H1 (cell line): ENCODE measurements at regions not wholly inside any gene's neighbourhood (a gene's known extent, or its start where the extent isn't known, plus 50 kb on each side); places are given as distances from the start of the nearest gene placed in this dataset.
A peak's percentile ranks its signal among the peaks of the same experiment; 100 is the strongest.

ENCODE experiments used
- CTCF ChIA-PET: fragments of 300-600 bp; sonication (Branson Sonifier 250); formaldehyde crosslinking; loops from one replicate; lab custom pipeline; 2021; ENCODE audit not compliant: partially characterized antibody; lab: Charles Lee
- POLR2A ChIA-PET: fragments of 300-600 bp; sonication (Branson Sonifier 250); formaldehyde crosslinking; loops from one replicate; lab custom pipeline; 2021; ENCODE audit warnings: inconsistent platforms; ENCODE audit not compliant: partially characterized antibody; lab: Charles Lee
- DNase-seq, 2 experiments: peaks; one replicate each; pipeline versions ENCODE4 v3.0.0 to v3.0.0-alpha.2; 2010 to 2022; ENCODE audit warnings: low spot score in 2 of 2, low read depth in 1 of 2, mixed read lengths in 1 of 2
- FAIRE-seq: peaks from 2 replicates; lab custom pipeline; 2011; peaks lifted over from hg19 to GRCh38; lab: Jason Lieb, UNC
- H2AFZ ChIP-seq: 2 replicates; pipeline ENCODE4 v1.8.1; 2012; ENCODE audit warnings: low read length, inconsistent platforms
- H2AK5ac ChIP-seq: 2 replicates; pipeline ENCODE4 v1.6.1; 2013; ENCODE audit warnings: low read depth, low read length
- H2BK120ac ChIP-seq: replicated peaks from 2 replicates; pipeline ENCODE3; 2013; ENCODE audit warnings: low read depth, low read length, inconsistent platforms
- H2BK12ac ChIP-seq: 2 replicates; pipeline ENCODE4 v1.6.1; 2013; ENCODE audit warnings: low read depth, low read length
- H2BK15ac ChIP-seq: 2 replicates; pipeline ENCODE4 v1.6.1; 2013; ENCODE audit warnings: low read length
- H2BK20ac ChIP-seq: 2 replicates; pipeline ENCODE4 v1.6.1; 2013; ENCODE audit warnings: low read length
- H2BK5ac ChIP-seq: 2 replicates; pipeline ENCODE4 v1.6.1; 2013; ENCODE audit warnings: low read depth, low read length
- H3K14ac ChIP-seq: 2 replicates; pipeline ENCODE4 v1.6.1; 2013; ENCODE audit warnings: inconsistent platforms; ENCODE audit not compliant: insufficient read length
- H3K18ac ChIP-seq: 2 replicates; pipeline ENCODE4 v1.6.1; 2013; ENCODE audit warnings: low read length; ENCODE audit errors: extremely low read depth
- H3K23ac ChIP-seq: 2 replicates; pipeline ENCODE4 v1.6.1; 2013; ENCODE audit warnings: inconsistent platforms; ENCODE audit not compliant: insufficient read length
- H3K23me2 ChIP-seq: 2 replicates; pipeline ENCODE4 v1.6.1; 2013; ENCODE audit warnings: low read depth, low read length
- H3K27ac ChIP-seq: 2 replicates; pipeline ENCODE4 v1.6.1; 2011; ENCODE audit warnings: low read depth, low read length, inconsistent platforms
- H3K27me3 ChIP-seq, 4 experiments: replicated peaks in 1 of 4; 1 replicate in 1 of 4; 2 replicates in 3 of 4; pipeline versions ENCODE4 v1.6.1 to v1.8.1; 2011 to 2013; ENCODE audit warnings: low read length in 3 of 4, mild to moderate bottlenecking in 3 of 4, inconsistent platforms in 2 of 4, mixed read lengths in 2 of 4, moderate library complexity in 1 of 4; ENCODE audit not compliant: control insufficient read depth in 3 of 4, insufficient read depth in 3 of 4; ENCODE audit errors: extremely low read depth in 1 of 4
- H3K36me3 ChIP-seq, 4 experiments: 2 replicates each; pipeline versions ENCODE4 v1.6.1 to v1.8.1; 2011 to 2013; ENCODE audit warnings: mild to moderate bottlenecking in 4 of 4, low read length in 3 of 4, moderate library complexity in 2 of 4, control low read depth in 1 of 4, inconsistent platforms in 1 of 4; ENCODE audit not compliant: insufficient read depth in 4 of 4, control insufficient read depth in 2 of 4
- H3K4ac ChIP-seq: replicated peaks from 2 replicates; pipeline ENCODE3; 2013; ENCODE audit warnings: low read length, low read depth, mixed read lengths, inconsistent platforms; ENCODE audit not compliant: insufficient read length
- H3K4me1 ChIP-seq, 4 experiments: replicated peaks in 1 of 4; 1 replicate in 1 of 4; 2 replicates in 3 of 4; pipeline versions ENCODE4 v1.6.1 to v1.8.1; 2011 to 2013; ENCODE audit warnings: low read length in 3 of 4, inconsistent platforms in 2 of 4, mixed read lengths in 1 of 4; ENCODE audit not compliant: insufficient read depth in 4 of 4, control insufficient read depth in 3 of 4
- H3K4me2 ChIP-seq, 2 experiments: 2 replicates each; pipeline versions ENCODE4 v1.6.1 to v1.8.1; 2011 to 2013; ENCODE audit warnings: low read depth in 2 of 2, low read length in 2 of 2, control low read depth in 1 of 2, inconsistent platforms in 1 of 2, mild to moderate bottlenecking in 1 of 2; ENCODE audit not compliant: insufficient read depth in 1 of 2
- H3K4me3 ChIP-seq, 4 experiments: fragments of 200-600, 300-600 bp in 1 of 4; sonication (generic), shearing (Covaris generic), sonication (Bioruptor Twin) in 1 of 4; 2 replicates each; pipeline versions ENCODE4 v1.5.1 to v1.8.1; 2011 to 2016; ENCODE audit warnings: low read length in 4 of 4, low read depth in 3 of 4, control low read depth in 2 of 4, inconsistent platforms in 2 of 4, mild to moderate bottlenecking in 2 of 4, mixed read lengths in 1 of 4, moderate library complexity in 1 of 4; ENCODE audit not compliant: insufficient read depth in 2 of 4; ENCODE audit errors: extremely low read depth in 1 of 4
- H3K56ac ChIP-seq: replicated peaks from 2 replicates; pipeline ENCODE3; 2013; ENCODE audit warnings: low read depth, mild to moderate bottlenecking, mixed read lengths, low read length, inconsistent platforms; ENCODE audit not compliant: insufficient read length
- H3K79me1 ChIP-seq: 2 replicates; pipeline ENCODE4 v1.6.1; 2013; ENCODE audit warnings: low read depth, low read length, control low read depth
- H3K79me2 ChIP-seq, 2 experiments: 2 replicates each; pipeline versions ENCODE4 v1.6.1 to v1.8.1; 2012 to 2013; ENCODE audit warnings: low read length in 2 of 2, mild to moderate bottlenecking in 2 of 2, inconsistent platforms in 1 of 2; ENCODE audit not compliant: insufficient read depth in 2 of 2, control insufficient read depth in 1 of 2
- H3K9ac ChIP-seq, 4 experiments: replicated peaks in 1 of 4; 1 replicate in 1 of 4; 2 replicates in 3 of 4; pipeline versions ENCODE4 v1.6.1 to v1.8.1; 2011 to 2013; ENCODE audit warnings: low read depth in 3 of 4, low read length in 3 of 4, control low read depth in 2 of 4, mild to moderate bottlenecking in 2 of 4, moderate library complexity in 2 of 4, inconsistent platforms in 1 of 4; ENCODE audit errors: extremely low read depth in 1 of 4
- H3K9me3 ChIP-seq, 2 experiments: 2 replicates each; pipeline versions ENCODE4 v1.6.1 to v1.8.1; 2012 to 2013; ENCODE audit warnings: mild to moderate bottlenecking in 2 of 2, moderate library complexity in 2 of 2, control low read depth in 1 of 2, inconsistent platforms in 1 of 2, low read depth in 1 of 2, low read length in 1 of 2, mixed read lengths in 1 of 2; ENCODE audit not compliant: insufficient read depth in 2 of 2
- H4K20me1 ChIP-seq, 2 experiments: replicated peaks in 1 of 2; 2 replicates each; pipeline versions ENCODE3 to v1.8.1; 2011 to 2013; ENCODE audit warnings: inconsistent platforms in 2 of 2, low read length in 2 of 2, mild to moderate bottlenecking in 1 of 2; ENCODE audit not compliant: insufficient read depth in 2 of 2, control insufficient read depth in 1 of 2
- H4K5ac ChIP-seq: 2 replicates; pipeline ENCODE4 v1.6.1; 2013; ENCODE audit warnings: low read length, low read depth, mixed read lengths, inconsistent platforms; ENCODE audit not compliant: insufficient read length
- H4K8ac ChIP-seq: 2 replicates; pipeline ENCODE4 v1.8.0; 2013; ENCODE audit warnings: mild to moderate bottlenecking, moderate library complexity, low read length, inconsistent platforms; ENCODE audit not compliant: insufficient read depth; ENCODE audit errors: extremely low read depth
- H4K91ac ChIP-seq: replicated peaks from 2 replicates; pipeline ENCODE3; 2013; ENCODE audit warnings: low read length, mixed read lengths, inconsistent platforms; ENCODE audit not compliant: insufficient read length
- HDAC6 ChIP-seq: IDR thresholded peaks from one replicate; pipeline ENCODE4 v1.7.1; 2012; ENCODE audit warnings: low read depth, mild to moderate bottlenecking, inconsistent platforms, low read length, moderate library complexity
- KDM1A ChIP-seq: fragments of 200-600, 300-600 bp; sonication (generic); IDR thresholded peaks from 2 replicates; pipeline ENCODE4 v1.7.1; 2016; ENCODE audit warnings: mild to moderate bottlenecking, low read length, borderline replicate concordance
- WGBS, 2 experiments: shearing (Covaris generic) in 1 of 2; methylation state at CpG; one replicate each; pipeline versions ENCODE4 v1.1.6 to v1.1.7; 2013 to 2015; ENCODE audit warnings: low lambda C conversion rate in 2 of 2, mixed read lengths in 2 of 2, inconsistent platforms in 1 of 2, low coverage in 1 of 2, missing lambda C conversion rate in 1 of 2; ENCODE audit not compliant: insufficient replicate concordance in 2 of 2, insufficient coverage in 1 of 2, insufficient read length in 1 of 2; ENCODE audit errors: extremely low coverage in 1 of 2, missing lambda C conversion rate in 1 of 2; 5-methylcytosine and 5-hydroxymethylcytosine counted together

GRCh38 chr2:239530749-239531316 is 130.0 kb upstream of the HDAC4 start:
- Histone ChIP-seq H4K20me1 (peaks cover 0 to 1% of the 10 kb centered on the region in 2 experiments), H2AK5ac (no peak overlapping the region), H3K23me2 (no peaks in the 10 kb centered on the region), H2BK12ac (no peak overlapping the region), H2AFZ (no peak overlapping the region), H3K79me2 (no peaks in the 10 kb centered on the region), H3K4me3 (no peak overlapping the region), H4K91ac (no peak overlapping the region), H3K4me2 (no peak overlapping the region), H3K9me3 (peaks cover 0 to 8% of the 10 kb centered on the region in 2 experiments; a peak in 1 of 4 replicates), H3K4me1 (peaks cover 0 to 5% (median 2%) of the 10 kb centered on the region in 4 experiments; a peak in 5 of 7 replicates), H4K8ac (no peak overlapping the region), H3K56ac (no peak overlapping the region), H3K36me3 (no peaks in the 10 kb centered on the region; a peak in 1 of 8 replicates), H3K14ac (no peak overlapping the region), H2BK15ac (no peak overlapping the region), H3K23ac (no peak overlapping the region), H3K27ac (no peak overlapping the region), H3K27me3 (peaks cover 0 to 2% (median 0%) of the 10 kb centered on the region in 4 experiments; a peak in 1 of 7 replicates), H3K18ac (no peak overlapping the region), H3K9ac (no peak overlapping the region), H2BK20ac (no peak overlapping the region), H3K4ac (no peak overlapping the region), H3K79me1 (no peaks in the 10 kb centered on the region), H4K5ac (no peak overlapping the region), H2BK5ac (no peak overlapping the region), H2BK120ac (no peak overlapping the region)
- ChIA-PET CTCF (no interaction called here), POLR2A (no interaction called here)
- DNase-seq = no peak
- 0 out of 2 replicates have a peak, but pooled peaks have one; percentile 39 for TF ChIP-seq KDM1A
- no peak for TF ChIP-seq HDAC6
- FAIRE-seq = no peak
- 90% methylated on average over 5 of the region's 5 CpGs; no CpG with 5 or more reads in 1 of the 2 experiments for WGBS, 2 experiments
